ENCODE measurements at regions not wholly inside any gene's neighbourhood (a gene's known extent, or its start where the extent isn't known, plus 50 kb on each side); places are given as distances from the start of the nearest gene placed in this dataset.

DNA sequence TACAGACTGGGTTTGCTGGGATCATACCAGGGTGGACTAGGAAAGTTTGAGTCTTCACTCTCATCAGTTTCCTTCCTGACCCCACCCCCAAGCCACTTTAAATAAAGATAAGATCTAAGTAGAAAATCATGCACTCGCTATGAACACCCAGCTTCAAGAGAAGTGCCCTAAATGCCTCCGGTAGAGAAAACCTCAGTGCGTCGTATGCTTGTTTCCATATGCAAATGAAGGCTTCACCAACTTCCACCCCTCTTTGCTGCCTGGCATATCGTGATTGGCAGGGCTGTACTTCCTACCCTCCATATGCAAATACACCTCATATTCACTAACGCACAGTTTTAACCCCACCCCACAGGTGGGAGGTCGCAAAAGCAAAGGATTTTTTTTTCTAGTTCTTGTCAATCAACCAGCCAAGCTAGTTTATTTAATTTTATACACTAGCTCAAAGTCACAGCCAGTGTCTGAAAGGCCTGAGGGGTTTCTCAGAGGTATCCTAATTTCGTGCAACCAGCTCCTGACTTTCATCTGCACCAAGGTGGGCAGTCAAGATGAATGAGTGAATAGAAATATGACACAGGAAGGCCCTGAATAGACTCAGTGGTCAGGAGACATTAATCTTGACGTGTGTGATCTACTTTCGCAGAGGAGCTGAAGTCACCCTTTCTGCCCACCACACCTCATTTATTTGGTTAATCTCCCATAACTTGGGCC lies 121.1 kb upstream of the TSHZ3 start:
- TF ChIP-seq, protein P1, sequence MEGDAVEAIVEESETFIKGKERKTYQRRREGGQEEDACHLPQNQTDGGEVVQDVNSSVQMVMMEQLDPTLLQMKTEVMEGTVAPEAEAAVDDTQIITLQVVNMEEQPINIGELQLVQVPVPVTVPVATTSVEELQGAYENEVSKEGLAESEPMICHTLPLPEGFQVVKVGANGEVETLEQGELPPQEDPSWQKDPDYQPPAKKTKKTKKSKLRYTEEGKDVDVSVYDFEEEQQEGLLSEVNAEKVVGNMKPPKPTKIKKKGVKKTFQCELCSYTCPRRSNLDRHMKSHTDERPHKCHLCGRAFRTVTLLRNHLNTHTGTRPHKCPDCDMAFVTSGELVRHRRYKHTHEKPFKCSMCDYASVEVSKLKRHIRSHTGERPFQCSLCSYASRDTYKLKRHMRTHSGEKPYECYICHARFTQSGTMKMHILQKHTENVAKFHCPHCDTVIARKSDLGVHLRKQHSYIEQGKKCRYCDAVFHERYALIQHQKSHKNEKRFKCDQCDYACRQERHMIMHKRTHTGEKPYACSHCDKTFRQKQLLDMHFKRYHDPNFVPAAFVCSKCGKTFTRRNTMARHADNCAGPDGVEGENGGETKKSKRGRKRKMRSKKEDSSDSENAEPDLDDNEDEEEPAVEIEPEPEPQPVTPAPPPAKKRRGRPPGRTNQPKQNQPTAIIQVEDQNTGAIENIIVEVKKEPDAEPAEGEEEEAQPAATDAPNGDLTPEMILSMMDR (IDR thresholded peaks at IDR 0.05; ENCODE audit: poor library complexity) = no peak
- TF ChIP-seq EZH2phosphoT487 (IDR thresholded peaks at IDR 0.05; ENCODE audit: low read depth, severe bottlenecking, unreplicated experiment) (no peak), EZH2 (IDR thresholded peaks at IDR 0.05; ENCODE audit: borderline replicate concordance) (no peak)
